HG03135 (cell line): ENCODE measurements at regions not wholly inside any gene's neighbourhood (a gene's known extent, or its start where the extent isn't known, plus 50 kb on each side); places are given as distances from the start of the nearest gene placed in this dataset.
"Not testable (repeated sequence)": the region's sequence is repeated elsewhere in the genome, so short reads cannot be mapped to it uniquely, and the experiment has no call there.

ENCODE experiments used
- ATAC-seq: cut with Tn5 transposase; IDR thresholded peaks from one replicate; pipeline ENCODE4 v1.9.1; 2021; ENCODE audit warnings: mild to moderate bottlenecking, moderate library complexity; ENCODE audit not compliant: unreplicated experiment

DNA sequence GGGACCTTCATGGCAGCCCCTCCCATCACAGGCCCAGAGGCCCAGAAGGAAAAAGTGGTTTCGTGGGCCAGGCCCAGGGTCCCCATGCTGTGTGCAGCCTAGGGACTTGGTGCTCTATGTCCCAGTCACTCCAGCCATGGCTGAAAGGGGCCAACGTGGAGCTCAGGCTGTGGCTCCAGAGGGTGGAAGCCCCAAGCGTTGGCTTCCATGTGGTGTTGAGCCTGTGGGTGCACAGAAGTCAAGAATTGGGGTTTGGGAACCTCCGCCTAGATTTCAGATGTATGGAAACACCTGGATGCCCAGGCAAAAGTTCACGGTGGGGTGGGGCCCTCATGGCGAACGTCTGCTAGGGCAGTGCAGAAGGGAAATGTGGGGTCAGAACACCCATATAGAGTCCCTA lies 105.3 kb upstream of the UNC5B start:
- ATAC-seq = not testable (repeated sequence)

GRCh38 chr10:71108042-71108441 lies 104.3 kb upstream of the UNC5B start:
- not testable (repeated sequence) for ATAC-seq

GRCh38 chr10:71112138-71112785 lies 100.1 kb upstream of the UNC5B start:
- ATAC-seq = no peak

DNA sequence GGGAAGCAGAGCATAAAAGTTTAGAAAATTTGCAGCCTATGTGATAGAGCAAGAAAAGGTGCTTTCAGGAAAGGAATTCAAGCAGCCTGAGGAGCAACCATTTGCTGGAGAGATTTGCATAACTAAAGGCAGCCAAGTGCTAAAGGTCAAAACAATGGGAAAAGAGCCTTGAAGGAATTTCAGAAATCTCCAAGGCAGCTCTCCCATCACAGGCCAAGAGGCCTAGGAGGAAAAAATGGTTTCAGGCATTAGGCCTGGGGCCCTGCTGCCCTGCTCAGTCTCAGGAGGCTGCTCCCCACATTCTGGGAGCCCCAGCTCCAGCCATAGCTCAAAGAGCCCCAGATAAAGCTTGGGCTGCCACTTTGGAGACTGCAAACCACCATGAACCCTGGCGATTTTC lies 95.9 kb upstream of the UNC5B start:
- no peak for ATAC-seq

DNA sequence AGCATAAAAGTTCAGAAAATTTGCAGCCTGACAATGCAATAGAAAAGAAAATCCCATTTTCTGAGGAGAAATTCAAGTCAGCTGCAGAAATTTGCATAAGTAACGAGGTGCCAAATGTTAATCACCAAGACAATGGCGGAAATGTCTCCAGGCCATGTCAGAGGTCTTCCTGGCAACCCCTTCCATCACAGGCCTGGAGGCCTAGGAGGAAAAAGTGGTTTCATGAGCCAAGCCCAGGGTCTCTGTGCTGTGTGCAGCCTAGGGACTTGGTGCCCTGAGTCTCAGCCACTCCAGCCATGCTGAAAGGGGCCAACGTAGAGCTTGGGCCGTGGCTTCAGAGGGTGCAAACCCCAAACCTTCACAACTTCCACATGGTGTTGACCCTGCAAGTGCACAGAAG lies 94.8 kb upstream of the UNC5B start:
- ATAC-seq = not testable (repeated sequence)

DNA sequence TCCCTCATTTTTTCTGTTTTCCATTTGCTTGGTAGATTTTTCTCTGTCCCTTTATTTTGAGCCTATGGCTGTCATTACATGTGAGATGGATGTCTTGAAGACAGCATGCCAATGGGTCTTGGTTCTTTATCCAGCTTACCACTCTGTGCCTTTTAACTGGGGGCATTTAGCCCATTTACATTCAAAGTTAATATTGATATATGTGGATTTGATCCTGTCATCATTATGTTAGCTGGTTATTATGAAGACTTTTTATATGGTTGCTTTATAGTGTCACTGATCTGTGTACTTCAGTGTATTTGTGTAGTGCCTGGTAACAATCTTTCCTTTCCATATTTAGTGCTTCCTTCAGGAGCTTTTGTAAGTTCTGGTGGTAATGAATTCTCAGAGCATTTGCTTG lies 89.3 kb upstream of the UNC5B start:
- ATAC-seq = no peak

DNA sequence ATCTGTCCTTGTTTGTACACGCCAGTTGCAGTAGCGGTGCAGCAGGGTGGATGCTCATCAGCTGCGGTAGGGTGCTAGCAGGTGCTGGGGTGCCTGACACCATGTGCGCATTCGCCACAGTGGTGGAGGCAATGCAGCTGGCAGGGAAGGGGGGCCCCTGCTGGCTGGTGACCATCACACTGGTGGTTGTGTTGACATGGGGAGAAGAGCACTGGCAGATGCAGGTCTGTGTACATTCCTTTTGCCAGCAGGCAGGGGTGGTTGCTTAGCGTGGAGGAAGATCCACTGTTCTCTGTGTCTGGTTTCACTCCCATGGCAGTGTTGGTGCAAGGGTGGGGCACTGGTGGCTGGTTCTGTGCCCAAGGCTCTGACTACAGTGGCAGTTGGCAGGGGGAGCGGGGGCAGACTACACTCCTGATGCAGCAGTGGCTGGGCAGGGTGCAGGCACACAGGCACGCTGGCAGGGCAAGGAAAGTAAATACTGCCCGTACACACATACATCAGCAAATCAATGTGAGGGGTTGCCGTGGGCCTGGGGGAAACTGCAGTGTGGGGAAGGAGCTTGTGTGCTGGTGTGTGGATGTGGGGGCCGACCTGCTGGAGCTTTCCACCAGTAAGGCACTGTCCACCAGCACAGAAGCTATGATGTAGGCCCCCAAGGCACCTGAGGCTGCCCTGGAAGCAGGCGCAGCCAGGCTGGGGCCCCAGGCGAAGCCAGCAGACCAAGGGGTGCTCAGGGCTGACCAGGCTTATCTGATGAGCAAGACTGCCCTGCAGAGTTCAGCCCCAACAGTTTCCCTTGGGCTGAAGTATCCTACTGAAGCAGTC lies 87.2 kb upstream of the UNC5B start:
- no peak for ATAC-seq

DNA sequence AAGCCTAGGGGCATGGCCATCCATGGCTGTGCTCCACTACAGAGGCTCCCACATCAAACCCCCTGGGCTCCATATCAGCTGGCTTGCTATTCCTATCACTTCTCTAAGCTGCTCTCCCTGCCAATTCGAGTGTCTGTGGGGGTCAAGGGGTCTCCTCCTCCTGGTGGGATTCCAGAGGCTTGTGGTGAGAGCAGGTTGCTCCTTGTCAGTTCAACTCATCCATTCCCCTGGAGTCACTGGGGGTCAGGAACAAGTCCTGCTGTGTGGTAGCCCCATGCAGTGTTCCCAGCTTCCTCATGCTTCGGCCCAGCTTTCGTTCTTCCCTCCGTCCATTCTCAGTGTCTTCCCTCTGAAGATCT lies 86.6 kb upstream of the UNC5B start:
- ATAC-seq = no peak

- no peak for ATAC-seq
These were observed 85.9 kb upstream of the UNC5B start for GRCh38 chr10:71126432-71126831.

- ATAC-seq = no peak
These were observed 85.3 kb upstream of the UNC5B start for GRCh38 chr10:71127104-71127503.

- ATAC-seq = no peak
These were observed 84.6 kb upstream of the UNC5B start for GRCh38 chr10:71127773-71128172.

DNA sequence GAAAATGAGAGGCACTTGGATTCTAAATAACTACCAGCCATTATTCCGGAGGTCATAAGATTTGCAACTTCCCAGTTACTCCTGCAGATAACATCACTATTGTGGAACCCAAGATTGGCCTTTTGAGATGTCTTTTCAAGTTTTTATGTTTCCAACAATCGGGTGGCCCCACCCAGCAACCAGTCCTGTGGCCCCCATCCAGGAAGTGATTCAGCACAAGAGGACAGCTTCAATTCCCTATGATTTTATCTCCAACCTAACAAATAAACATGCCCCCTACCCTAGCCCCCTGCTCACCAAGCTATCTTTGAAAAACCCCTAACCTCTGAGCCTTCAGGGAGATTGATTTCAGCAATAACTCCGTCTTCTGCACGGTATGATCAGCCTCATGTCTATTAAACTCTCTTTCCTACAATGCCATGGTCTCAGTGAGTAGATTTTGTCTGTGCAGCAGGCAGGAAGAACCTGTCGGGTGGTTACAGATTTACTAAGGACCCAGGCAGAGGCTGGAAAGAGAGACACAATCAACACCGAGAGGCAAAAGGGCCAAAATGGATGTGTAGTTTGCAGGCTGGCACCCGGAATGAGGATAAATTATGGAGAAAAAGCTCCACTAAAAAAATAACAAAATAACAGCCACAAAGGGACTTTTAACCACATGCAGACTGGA lies 83.9 kb upstream of the UNC5B start:
- ATAC-seq = no peak

GRCh38 chr10:71131096-71131495 lies 81.3 kb upstream of the UNC5B start:
- ATAC-seq = no peak

DNA sequence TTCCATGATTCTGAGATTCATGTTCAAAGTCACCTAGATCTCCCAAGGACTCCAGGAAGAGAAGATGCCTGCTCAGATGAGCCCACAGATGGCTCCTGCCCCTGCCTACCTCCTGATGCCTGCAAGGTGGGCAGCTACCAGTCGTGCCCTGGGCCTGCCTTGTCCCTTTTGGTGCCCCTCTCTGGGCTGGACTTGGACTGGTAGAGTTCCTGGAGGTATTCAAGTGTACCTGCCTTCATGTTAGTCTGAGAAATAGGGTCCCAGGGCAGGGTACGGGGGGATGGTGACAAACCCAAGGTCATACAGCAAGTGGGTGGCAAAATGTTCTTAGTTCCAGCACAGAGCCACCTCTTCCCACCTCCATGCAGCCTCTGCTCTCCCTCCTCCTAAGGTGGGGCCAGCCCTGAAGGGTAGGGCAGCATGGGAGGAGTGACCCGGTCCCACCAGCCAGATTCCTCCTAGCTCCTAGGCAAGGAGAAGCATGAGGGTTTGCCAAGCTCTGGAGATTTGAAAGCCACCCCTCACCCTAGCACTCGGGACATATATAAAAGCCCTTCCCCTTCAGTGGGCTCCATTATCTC lies 80.8 kb upstream of the UNC5B start:
- no peak for ATAC-seq

DNA sequence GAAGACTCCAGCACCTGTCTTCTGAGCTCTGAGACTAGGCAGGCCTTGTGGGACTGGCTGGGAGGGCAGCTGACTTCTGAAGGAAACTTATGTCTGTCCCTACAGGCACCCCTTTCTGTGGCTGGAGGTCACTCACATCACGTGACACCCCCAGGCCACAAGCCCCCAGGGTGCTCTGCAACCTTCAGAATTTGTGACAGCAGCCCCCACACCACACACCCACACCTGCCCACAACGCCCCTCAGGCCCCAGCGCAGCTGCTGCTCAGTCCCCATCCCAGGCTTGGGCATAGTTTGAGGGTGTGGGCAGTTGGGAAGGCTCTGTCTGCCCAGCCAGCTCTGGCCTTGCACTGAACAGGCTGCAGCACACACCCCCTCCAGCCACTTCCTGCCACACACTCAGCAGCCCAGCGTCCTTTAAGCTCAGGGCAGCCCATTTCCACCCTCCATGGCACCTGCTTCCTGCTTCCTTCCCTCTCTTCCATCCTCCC lies 80.0 kb upstream of the UNC5B start:
- ATAC-seq = no peak

- no peak for ATAC-seq
These were observed 78.4 kb upstream of the UNC5B start for GRCh38 chr10:71133710-71134686.

GRCh38 chr10:71134732-71135211 lies 77.6 kb upstream of the UNC5B start:
- no peak for ATAC-seq

DNA sequence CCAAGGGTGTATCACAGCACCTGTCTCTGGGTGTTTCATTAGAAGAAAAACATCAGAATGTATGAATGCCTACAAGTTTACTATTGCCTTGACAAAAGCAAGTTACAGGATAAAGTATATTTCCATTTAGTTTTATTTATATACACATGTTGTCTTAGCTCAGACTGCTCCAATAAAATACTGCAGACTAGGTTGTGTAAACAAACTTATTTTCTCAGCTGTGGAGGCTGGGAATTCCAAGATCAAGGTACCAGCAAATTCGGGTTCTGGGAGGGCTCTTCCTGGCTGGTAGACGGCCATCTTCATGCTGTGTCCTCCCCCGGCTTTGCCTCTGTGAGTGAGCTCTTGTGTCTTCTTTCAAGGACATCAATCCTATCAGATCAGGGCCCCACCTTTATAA lies 77.1 kb upstream of the UNC5B start:
- no peak for ATAC-seq

GRCh38 chr10:71136036-71136721 lies 76.2 kb upstream of the UNC5B start:
- no peak for ATAC-seq

DNA sequence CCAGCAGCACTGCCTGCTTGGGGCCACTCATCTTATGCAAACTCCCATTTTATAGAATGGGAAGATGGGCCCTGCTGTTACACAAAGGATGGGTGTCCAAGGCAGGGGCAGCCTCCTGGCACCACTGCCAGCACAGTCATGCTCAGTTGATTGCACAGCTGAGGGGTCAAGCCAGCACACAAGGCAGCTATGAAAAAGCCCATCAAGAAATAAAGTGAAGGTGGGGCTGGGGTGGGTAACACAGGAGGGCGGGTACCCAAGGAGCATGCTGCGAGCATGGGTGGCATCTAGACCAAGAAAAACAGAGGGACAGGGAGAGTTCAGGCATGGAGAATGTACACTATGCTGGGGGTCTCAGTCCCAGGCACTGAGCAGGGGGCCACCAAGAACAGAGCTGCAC lies 74.7 kb upstream of the UNC5B start:
- ATAC-seq = no peak
